CD8-positive, alpha-beta memory T cell (primary cell): ENCODE measurements at regions not wholly inside any gene's neighbourhood (a gene's known extent, or its start where the extent isn't known, plus 50 kb on each side); places are given as distances from the start of the nearest gene placed in this dataset.

Source experiments
- CTCF ChIA-PET: fragments of 350-600 bp; sonication (Branson Sonifier 250); formaldehyde crosslinking; loops from one replicate; lab custom pipeline; 2021; ENCODE audit warnings: antibody characterized with exemption; lab: Charles Lee
- POLR2A ChIA-PET: fragments of 350-600 bp; sonication (Branson Sonifier 250); formaldehyde crosslinking; loops from one replicate; lab custom pipeline; 2021; ENCODE audit warnings: antibody characterized with exemption; lab: Charles Lee
- DNase-seq, 5 donors: peaks; one replicate each; pipeline versions ENCODE4 v3.0.0 to v3.0.0-alpha.2; 2020 to 2022; ENCODE audit warnings: mixed read lengths in 1 of 5
- H3K27ac ChIP-seq: one replicate; pipeline ENCODE4 v1.7.0; 2013; ENCODE audit warnings: low read depth, mild to moderate bottlenecking, low read length, moderate library complexity
- H3K27me3 ChIP-seq: 2 replicates; pipeline ENCODE4 v1.7.0; 2013; ENCODE audit warnings: low read length, mild to moderate bottlenecking; ENCODE audit not compliant: insufficient read depth, poor library complexity, severe bottlenecking
- H3K36me3 ChIP-seq: 2 replicates; pipeline ENCODE4 v1.7.0; 2013; ENCODE audit warnings: mild to moderate bottlenecking, low read length, moderate library complexity; ENCODE audit not compliant: insufficient read depth
- H3K4me1 ChIP-seq: 2 replicates; pipeline ENCODE4 v1.7.0; 2013; ENCODE audit warnings: mild to moderate bottlenecking, low read length, moderate library complexity; ENCODE audit not compliant: insufficient read depth
- H3K4me3 ChIP-seq: 2 replicates; pipeline ENCODE4 v1.7.0; 2013; ENCODE audit warnings: mild to moderate bottlenecking, low read length
- H3K9me3 ChIP-seq: 2 replicates; pipeline ENCODE4 v1.7.0; 2013; ENCODE audit warnings: mild to moderate bottlenecking, low read length
- H3K27ac Mint-ChIP-seq, 8 donors: one replicate each; pipeline ENCODE4 v1.8.0; 2020 to 2021; ENCODE audit warnings: mixed read lengths in 8 of 8, mild to moderate bottlenecking in 6 of 8, inconsistent platforms in 3 of 8, moderate library complexity in 3 of 8
- H3K27me3 Mint-ChIP-seq, 2 donors: one replicate each; pipeline ENCODE4 v1.8.0; 2020 to 2021; ENCODE audit warnings: mixed read lengths in 2 of 2, mild to moderate bottlenecking in 1 of 2, moderate library complexity in 1 of 2
- H3K36me3 Mint-ChIP-seq, 3 donors: one replicate each; pipeline ENCODE4 v1.8.0; 2020 to 2021; ENCODE audit warnings: mixed read lengths in 3 of 3, inconsistent platforms in 1 of 3, mild to moderate bottlenecking in 1 of 3
- H3K4me1 Mint-ChIP-seq, 3 donors: one replicate each; pipeline ENCODE4 v1.8.0; 2020 to 2021; ENCODE audit warnings: mixed read lengths in 3 of 3, inconsistent platforms in 1 of 3, mild to moderate bottlenecking in 1 of 3
- H3K4me3 Mint-ChIP-seq, 7 donors: one replicate each; pipeline ENCODE4 v1.8.0; 2020 to 2021; ENCODE audit warnings: mixed read lengths in 7 of 7, mild to moderate bottlenecking in 6 of 7, moderate library complexity in 4 of 7, inconsistent platforms in 2 of 7
- H3K9me3 Mint-ChIP-seq, 5 donors: one replicate each; pipeline ENCODE4 v1.8.0; 2020 to 2022; ENCODE audit warnings: mixed read lengths in 5 of 5, mild to moderate bottlenecking in 3 of 5, moderate library complexity in 2 of 5, inconsistent platforms in 1 of 5

DNA sequence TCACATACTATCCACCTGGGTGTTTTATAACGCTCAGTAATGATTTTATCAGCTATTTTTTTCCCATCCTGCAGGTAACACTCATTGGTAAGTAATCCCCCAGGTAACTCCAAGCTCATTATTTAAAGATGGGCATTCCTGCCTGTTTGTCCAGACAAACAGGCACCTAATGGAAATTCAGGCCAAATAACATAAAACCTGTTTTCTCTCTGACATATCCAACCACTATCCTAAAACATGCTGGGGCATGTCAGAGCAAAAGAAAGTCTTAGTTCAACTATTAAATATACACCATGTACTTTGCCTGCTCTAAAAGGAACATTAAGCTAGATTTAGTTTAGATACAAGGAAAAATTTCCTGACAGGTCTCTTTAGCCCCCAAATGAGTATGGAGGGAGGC, 987.7 kb downstream of the TTLL7 start:
- no peak overlapping the region for H3K4me3 Mint-ChIP-seq
- Histone ChIP-seq H3K27ac (no peak overlapping the region), H3K36me3 (no peaks in the 10 kb centered on the region), H3K4me3 (no peak overlapping the region), H3K27me3 (no peaks in the 10 kb centered on the region), H3K9me3 (no peaks in the 10 kb centered on the region), H3K4me1 (no peaks in the 10 kb centered on the region)
- H3K36me3 Mint-ChIP-seq, result no peaks in the 10 kb centered on the region
- no peak for DNase-seq
- H3K9me3 Mint-ChIP-seq, result peaks cover 0 to 17% (median 11%) of the 10 kb centered on the region in 5 donors
- CTCF ChIA-PET, result no interaction called here
- H3K27ac Mint-ChIP-seq, result no peak overlapping the region
- H3K4me1 Mint-ChIP-seq, result no peaks in the 10 kb centered on the region
- POLR2A ChIA-PET, result no interaction called here
- no peaks in the 10 kb centered on the region for H3K27me3 Mint-ChIP-seq

- Mint-ChIP-seq H3K27ac (no peak overlapping the region), H3K9me3 (peaks cover 5 to 19% (median 9%) of the 10 kb centered on the region in 5 donors), H3K36me3 (no peaks in the 10 kb centered on the region), H3K27me3 (peaks cover 0 to under 1% of the 10 kb centered on the region in 2 donors), H3K4me3 (no peak overlapping the region), H3K4me1 (no peaks in the 10 kb centered on the region)
- ChIA-PET POLR2A (no interaction called here), CTCF (no interaction called here)
- Histone ChIP-seq H3K27ac (no peak overlapping the region), H3K4me1 (no peaks in the 10 kb centered on the region), H3K27me3 (no peaks in the 10 kb centered on the region), H3K9me3 (no peaks in the 10 kb centered on the region), H3K36me3 (no peaks in the 10 kb centered on the region), H3K4me3 (no peak overlapping the region)
- DNase-seq, result no peak
These were observed 992.7 kb downstream of the TTLL7 start for GRCh38 chr1:83006271-83006670.

DNA sequence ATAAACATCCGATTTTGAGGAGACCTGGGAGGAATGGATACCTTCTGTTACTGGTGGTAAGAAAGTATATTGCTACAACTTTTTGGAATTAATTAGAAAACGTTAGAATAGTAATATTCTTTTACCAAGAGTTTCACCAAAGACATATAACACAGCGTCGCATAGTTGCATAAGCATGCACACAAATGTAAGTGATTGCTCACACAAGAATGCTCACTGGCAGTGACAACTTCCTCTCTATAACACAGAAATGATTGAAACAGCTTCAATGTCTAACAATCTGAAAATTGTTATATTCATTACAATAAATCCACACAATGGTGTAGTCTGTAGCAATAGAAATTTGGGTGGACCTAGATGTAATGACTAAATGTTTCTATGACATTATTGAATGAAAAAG, 998.6 kb downstream of the TTLL7 start:
- H3K27me3 Mint-ChIP-seq, result peaks cover 0 to 1% of the 10 kb centered on the region in 2 donors
- H3K9me3 ChIP-seq, result no peaks in the 10 kb centered on the region
- no peak overlapping the region for H3K27ac ChIP-seq
- H3K4me3 ChIP-seq, result no peak overlapping the region
- no peaks in the 10 kb centered on the region for H3K36me3 Mint-ChIP-seq
- no peaks in the 10 kb centered on the region for H3K4me1 Mint-ChIP-seq
- H3K27ac Mint-ChIP-seq, result no peak overlapping the region
- no peaks in the 10 kb centered on the region for H3K27me3 ChIP-seq
- no peaks in the 10 kb centered on the region for H3K4me1 ChIP-seq
- POLR2A ChIA-PET, result no interaction called here
- CTCF ChIA-PET, result no interaction called here
- no peak overlapping the region for H3K4me3 Mint-ChIP-seq
- H3K36me3 ChIP-seq, result no peaks in the 10 kb centered on the region
- peaks cover 5 to 19% (median 6%) of the 10 kb centered on the region in 5 donors for H3K9me3 Mint-ChIP-seq
- no peak for DNase-seq

DNA sequence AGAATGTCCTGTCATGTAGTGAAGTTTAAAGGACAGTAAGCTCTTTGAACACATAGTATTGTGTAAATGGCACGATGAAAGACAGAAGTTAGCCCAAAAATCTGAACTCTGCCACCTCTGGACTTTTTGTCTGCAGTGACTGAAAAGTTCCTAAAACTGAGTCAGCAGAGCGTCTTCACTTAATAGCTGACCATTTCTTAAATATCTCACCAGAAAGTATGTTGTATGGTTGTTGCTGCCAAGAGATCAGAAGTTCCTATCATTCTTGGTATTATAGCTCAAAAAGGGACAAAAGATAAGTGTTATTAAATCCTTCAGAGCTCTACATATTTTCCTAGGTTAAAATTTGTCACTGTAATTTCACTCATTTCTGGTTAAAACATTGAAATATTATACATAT, 1003.0 kb downstream of the TTLL7 start:
- H3K4me1 ChIP-seq, result no peaks in the 10 kb centered on the region
- no peak for DNase-seq
- H3K27ac ChIP-seq, result no peak overlapping the region
- H3K4me3 ChIP-seq, result no peak overlapping the region
- ChIA-PET POLR2A (no interaction called here), CTCF (no interaction called here)
- no peaks in the 10 kb centered on the region for H3K9me3 ChIP-seq
- no peak overlapping the region for H3K27ac Mint-ChIP-seq
- no peaks in the 10 kb centered on the region for H3K36me3 ChIP-seq
- H3K27me3 Mint-ChIP-seq, result no peaks in the 10 kb centered on the region
- no peak overlapping the region for H3K4me3 Mint-ChIP-seq
- H3K36me3 Mint-ChIP-seq, result no peaks in the 10 kb centered on the region
- no peaks in the 10 kb centered on the region for H3K27me3 ChIP-seq
- H3K9me3 Mint-ChIP-seq, result peaks cover 3 to 13% (median 7%) of the 10 kb centered on the region in 5 donors
- H3K4me1 Mint-ChIP-seq, result no peaks in the 10 kb centered on the region

GRCh38 chr1:82994616-82995263, 1004.2 kb downstream of the TTLL7 start:
- no peaks in the 10 kb centered on the region for H3K36me3 Mint-ChIP-seq
- Histone ChIP-seq H3K27me3 (no peaks in the 10 kb centered on the region), H3K4me3 (no peak overlapping the region), H3K9me3 (no peaks in the 10 kb centered on the region), H3K36me3 (no peaks in the 10 kb centered on the region), H3K27ac (no peak overlapping the region), H3K4me1 (no peaks in the 10 kb centered on the region)
- no peak overlapping the region for H3K4me3 Mint-ChIP-seq
- DNase-seq, result no peak
- H3K27me3 Mint-ChIP-seq, result no peaks in the 10 kb centered on the region
- ChIA-PET CTCF (no interaction called here), POLR2A (no interaction called here)
- H3K4me1 Mint-ChIP-seq, result no peaks in the 10 kb centered on the region
- H3K27ac Mint-ChIP-seq, result no peak overlapping the region
- H3K9me3 Mint-ChIP-seq, result peaks cover 2 to 8% (median 7%) of the 10 kb centered on the region in 5 donors

DNA sequence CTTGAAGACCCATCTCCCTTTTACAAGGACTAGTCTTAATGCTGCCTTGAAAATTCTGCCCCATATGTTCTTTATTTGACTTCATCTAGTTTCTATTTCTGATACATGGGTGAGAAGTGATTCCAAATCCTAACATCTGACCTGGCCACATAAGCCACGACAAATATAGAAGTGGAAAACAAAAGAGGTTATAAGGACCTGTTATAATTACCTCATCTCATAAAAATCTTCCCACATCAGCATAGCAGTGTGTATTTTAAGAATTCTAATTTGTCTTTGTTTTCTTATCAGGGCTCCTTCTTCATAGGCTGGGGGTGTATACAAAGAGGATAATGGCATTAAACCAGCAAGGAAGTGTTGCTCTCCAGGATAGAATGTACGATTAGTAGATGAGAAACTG, 1007.4 kb downstream of the TTLL7 start:
- CTCF ChIA-PET, result no interaction called here

GRCh38 chr1:82979593-82980236, 1019.2 kb downstream of the TTLL7 start:
- Mint-ChIP-seq H3K4me3 (no peak overlapping the region), H3K27ac (no peak overlapping the region), H3K27me3 (peaks cover 0 to 2% of the 10 kb centered on the region in 2 donors), H3K36me3 (no peaks in the 10 kb centered on the region), H3K4me1 (no peaks in the 10 kb centered on the region), H3K9me3 (peaks cover 2 to 13% (median 7%) of the 10 kb centered on the region in 5 donors)
- H3K27ac ChIP-seq, result no peak overlapping the region
- ChIA-PET CTCF (no interaction called here), POLR2A (no interaction called here)
- no peak overlapping the region for H3K4me3 ChIP-seq
- no peaks in the 10 kb centered on the region for H3K4me1 ChIP-seq
- no peaks in the 10 kb centered on the region for H3K27me3 ChIP-seq
- no peaks in the 10 kb centered on the region for H3K9me3 ChIP-seq
- H3K36me3 ChIP-seq, result no peaks in the 10 kb centered on the region
- DNase-seq, result no peak

More for the DNA sequence above, 1007.4 kb downstream of the TTLL7 start:
- POLR2A ChIA-PET, result no interaction called here
- H3K9me3 Mint-ChIP-seq, result peaks cover 0 to 12% (median 7%) of the 10 kb centered on the region in 5 donors
- Histone ChIP-seq H3K36me3 (no peaks in the 10 kb centered on the region), H3K27me3 (no peaks in the 10 kb centered on the region), H3K9me3 (no peaks in the 10 kb centered on the region), H3K4me3 (no peak overlapping the region), H3K4me1 (no peaks in the 10 kb centered on the region), H3K27ac (no peak overlapping the region)
- H3K4me1 Mint-ChIP-seq, result no peaks in the 10 kb centered on the region
- peaks cover 0 to 1% of the 10 kb centered on the region in 2 donors for H3K27me3 Mint-ChIP-seq
- H3K27ac Mint-ChIP-seq, result no peak overlapping the region
- no peak for DNase-seq
- no peaks in the 10 kb centered on the region for H3K36me3 Mint-ChIP-seq
- no peak overlapping the region for H3K4me3 Mint-ChIP-seq

DNA sequence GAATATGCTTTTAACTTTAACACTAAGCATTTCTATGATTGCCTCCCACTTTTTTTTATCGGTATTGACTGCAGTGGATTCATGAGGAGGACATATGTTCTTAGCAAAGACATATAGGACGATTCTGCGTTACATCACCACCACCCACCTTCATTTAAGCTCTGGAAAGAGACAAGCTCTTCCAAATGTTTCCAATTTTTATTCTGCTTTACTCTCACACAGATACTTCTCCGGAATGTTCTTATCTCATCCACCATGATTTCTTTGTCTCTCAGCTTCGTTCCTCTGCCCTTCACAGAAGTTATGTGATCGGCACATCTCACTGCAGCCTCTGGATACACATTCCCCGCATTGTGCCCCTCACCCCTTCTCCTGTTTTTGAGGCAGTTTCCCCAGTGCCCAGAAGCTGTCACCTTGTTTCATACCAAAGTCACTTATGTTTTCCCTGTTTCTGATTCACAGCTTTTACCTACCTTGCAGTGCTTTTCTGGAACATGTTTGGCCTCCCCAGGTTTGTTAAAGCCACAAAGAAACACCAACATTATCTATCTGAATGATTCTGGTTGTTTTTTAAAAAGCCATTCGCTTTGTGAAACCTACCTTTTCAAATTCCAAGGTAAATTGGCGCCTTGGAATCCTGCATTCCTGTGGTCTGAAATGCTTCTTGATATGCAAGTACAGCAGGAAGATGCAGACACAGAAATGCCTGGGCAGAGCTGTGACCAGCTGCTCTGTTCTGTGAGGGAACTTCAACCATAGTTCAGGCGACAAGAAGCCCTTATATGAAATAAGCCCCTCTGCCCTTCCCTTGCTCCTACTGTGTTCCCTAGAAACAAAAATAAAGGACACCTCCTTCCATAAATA, 1020.2 kb downstream of the TTLL7 start:
- Mint-ChIP-seq H3K27ac (no peak overlapping the region), H3K36me3 (no peaks in the 10 kb centered on the region)
- CTCF ChIA-PET, result no interaction called here

More for the DNA sequence above, 1020.2 kb downstream of the TTLL7 start:
- no peaks in the 10 kb centered on the region for H3K4me1 ChIP-seq
- no peak overlapping the region for H3K27ac ChIP-seq
- no peaks in the 10 kb centered on the region for H3K27me3 ChIP-seq
- peaks cover 3 to 14% (median 8%) of the 10 kb centered on the region in 5 donors for H3K9me3 Mint-ChIP-seq
- no peaks in the 10 kb centered on the region for H3K9me3 ChIP-seq
- no peak overlapping the region for H3K4me3 Mint-ChIP-seq
- no peaks in the 10 kb centered on the region for H3K36me3 ChIP-seq
- H3K4me3 ChIP-seq, result no peak overlapping the region
- no peaks in the 10 kb centered on the region for H3K4me1 Mint-ChIP-seq
- DNase-seq, result no peak
- peaks cover 0 to 2% of the 10 kb centered on the region in 2 donors for H3K27me3 Mint-ChIP-seq
- POLR2A ChIA-PET, result no interaction called here
